Sigmoid colon (tissue), 6 donors: ENCODE measurements at regions not wholly inside any gene's neighbourhood (a gene's known extent, or its start where the extent isn't known, plus 50 kb on each side); places are given as distances from the start of the nearest gene placed in this dataset.

ENCODE experiments used
- DNase-seq: peaks from one replicate; pipeline ENCODE4 v3.0.0-alpha.2; 2019
- H3K27ac ChIP-seq, 4 donors: fragments of 200-600 bp; sonication (generic); one replicate each; pipeline ENCODE4 v1.5.1; 2016 to 2019; ENCODE audit warnings: mild to moderate bottlenecking in 1 of 4
- H3K27me3 ChIP-seq, 3 donors: fragments of 200-600 bp; sonication (generic); one replicate each; pipeline ENCODE4 v1.5.1; 2019; ENCODE audit warnings: mild to moderate bottlenecking in 1 of 3
- H3K36me3 ChIP-seq, 4 donors: fragments of 200-600 bp; sonication (generic); one replicate each; pipeline ENCODE4 v1.5.1; 2016 to 2019
- H3K4me1 ChIP-seq, 4 donors: fragments of 200-600 bp; sonication (generic); one replicate each; pipeline ENCODE4 v1.5.1; 2017 to 2019
- H3K4me3 ChIP-seq, 4 donors: fragments of 200-600 bp; sonication (generic); one replicate each; pipeline ENCODE4 v1.5.1; 2017 to 2019; ENCODE audit warnings: mild to moderate bottlenecking in 2 of 4, moderate library complexity in 1 of 4
- H3K9me3 ChIP-seq, 4 donors: fragments of 200-600 bp in 3 of 4; sonication (generic) in 3 of 4; one replicate each; pipeline versions ENCODE4 v1.5.1 to v1.6.1; 2013 to 2019
- CTCF ChIP-seq, 4 experiments: fragments of 450-650 bp in 3 of 4; fragments of 200-600 bp in 1 of 4; IDR thresholded peaks; one replicate each; pipeline ENCODE4 v1.5.1; 2016 to 2019; ENCODE audit warnings: antibody characterized with exemption in 4 of 4, mild to moderate bottlenecking in 3 of 4, moderate library complexity in 2 of 4
- EP300 ChIP-seq, 4 donors: sonication (generic); formaldehyde crosslinking; IDR thresholded peaks; one replicate each; pipeline ENCODE4 v1.6.1; 2017; ENCODE audit warnings: antibody characterized with exemption in 4 of 4
- POLR2A ChIP-seq, 2 donors: fragments of 450-650 bp; IDR thresholded peaks; one replicate each; pipeline ENCODE4 v1.6.1; 2016; ENCODE audit warnings: antibody characterized with exemption in 2 of 2, mild to moderate bottlenecking in 2 of 2, moderate library complexity in 2 of 2
- POLR2AphosphoS5 ChIP-seq, 4 donors: sonication (generic); formaldehyde crosslinking; IDR thresholded peaks; one replicate each; pipeline ENCODE4 v1.6.1; 2017; ENCODE audit warnings: antibody characterized with exemption in 4 of 4
- WGBS, 2 donors: extraction: QIAGEN DNeasy Blood & Tissue Kit; methylation state at CpG; one replicate each; pipeline ENCODE4 v1.1.7; 2013; 5-methylcytosine and 5-hydroxymethylcytosine counted together
- intact Hi-C: fragments of 100-400 bp; cut with DNase I; formaldehyde crosslinking; loops from one replicate; pipeline ENCODE4 v1.15.1; 2023
- donor health status: healthy with polysubstance abuse.
- donor health status: healthy.

GRCh38 chr5:165795073-165795472 lies 2289.7 kb downstream of the MAT2B start:
- 68 to 77% methylated on average over 1 of the region's 1 CpG for WGBS, 2 donors
- no peak for DNase-seq
- H3K4me1 ChIP-seq: no peaks in the 10 kb centered on the region
- TF ChIP-seq CTCF (IDR thresholded peaks at IDR 0.05) (no peak), POLR2AphosphoS5 (IDR thresholded peaks at IDR 0.05) (no peak), POLR2A (IDR thresholded peaks at IDR 0.05) (no peak), EP300 (IDR thresholded peaks at IDR 0.05) (no peak)
- H3K4me3 ChIP-seq: no peak overlapping the region
- H3K27ac ChIP-seq: no peak overlapping the region
- no peaks in the 10 kb centered on the region for H3K27me3 ChIP-seq
- intact Hi-C loops: no loop called here
- peaks cover 0 to 5% (median 0%) of the 10 kb centered on the region in 4 donors for H3K9me3 ChIP-seq
- no peaks in the 10 kb centered on the region for H3K36me3 ChIP-seq

GRCh38 chr5:165805756-165806155 lies 2300.3 kb downstream of the MAT2B start:
- no peak for TF ChIP-seq POLR2A (IDR thresholded peaks at IDR 0.05)
- no peak for TF ChIP-seq EP300 (IDR thresholded peaks at IDR 0.05)
- TF ChIP-seq CTCF (IDR thresholded peaks at IDR 0.05): no peak
- no peak for TF ChIP-seq POLR2AphosphoS5 (IDR thresholded peaks at IDR 0.05)
- WGBS, 2 donors: 21 to 46% methylated on average over 4 of the region's 4 CpGs
- Histone ChIP-seq H3K4me1 (no peaks in the 10 kb centered on the region), H3K4me3 (no peak overlapping the region), H3K27me3 (no peaks in the 10 kb centered on the region), H3K36me3 (no peaks in the 10 kb centered on the region), H3K27ac (no peak overlapping the region), H3K9me3 (no peaks in the 10 kb centered on the region)
- intact Hi-C loops: no loop called here
- no peak for DNase-seq

- Histone ChIP-seq H3K9me3 (no peaks in the 10 kb centered on the region), H3K4me3 (no peak overlapping the region), H3K27ac (no peak overlapping the region), H3K36me3 (no peaks in the 10 kb centered on the region), H3K4me1 (no peaks in the 10 kb centered on the region), H3K27me3 (no peaks in the 10 kb centered on the region)
- DNase-seq: no peak
- TF ChIP-seq POLR2AphosphoS5 (IDR thresholded peaks at IDR 0.05) (no peak), POLR2A (IDR thresholded peaks at IDR 0.05) (no peak), EP300 (IDR thresholded peaks at IDR 0.05) (no peak), CTCF (IDR thresholded peaks at IDR 0.05) (no peak)
- intact Hi-C loops: no loop called here
- WGBS, 2 donors: 81% methylated on average over 3 of the region's 3 CpGs
These were observed 2302.9 kb downstream of the MAT2B start for GRCh38 chr5:165808335-165808734.

- no peak for DNase-seq
- H3K9me3 ChIP-seq: no peaks in the 10 kb centered on the region
- no peaks in the 10 kb centered on the region for H3K36me3 ChIP-seq
- 86 to 89% methylated on average over 3 of the region's 3 CpGs for WGBS, 2 donors
- TF ChIP-seq POLR2AphosphoS5 (IDR thresholded peaks at IDR 0.05) (no peak), POLR2A (IDR thresholded peaks at IDR 0.05) (no peak), EP300 (IDR thresholded peaks at IDR 0.05) (no peak), CTCF (IDR thresholded peaks at IDR 0.05) (no peak)
- no peak overlapping the region for H3K27ac ChIP-seq
- intact Hi-C loops: no loop called here
- H3K4me1 ChIP-seq: no peaks in the 10 kb centered on the region
- H3K4me3 ChIP-seq: no peak overlapping the region
- H3K27me3 ChIP-seq: no peaks in the 10 kb centered on the region
These were observed 2304.5 kb downstream of the MAT2B start for GRCh38 chr5:165809914-165810313.

GRCh38 chr5:165829504-165829903 lies 2324.1 kb downstream of the MAT2B start:
- no peak for DNase-seq

More at GRCh38 chr5:165829504-165829903, 2324.1 kb downstream of the MAT2B start:
- Histone ChIP-seq H3K4me3 (no peak overlapping the region), H3K27me3 (no peaks in the 10 kb centered on the region), H3K4me1 (no peaks in the 10 kb centered on the region), H3K9me3 (no peaks in the 10 kb centered on the region), H3K36me3 (no peaks in the 10 kb centered on the region), H3K27ac (no peak overlapping the region)
- intact Hi-C loops: no loop called here
- 85 to 87% methylated on average over 6 of the region's 6 CpGs for WGBS, 2 donors
- TF ChIP-seq POLR2A (IDR thresholded peaks at IDR 0.05) (no peak), EP300 (IDR thresholded peaks at IDR 0.05) (no peak), CTCF (IDR thresholded peaks at IDR 0.05) (no peak), POLR2AphosphoS5 (IDR thresholded peaks at IDR 0.05) (no peak)
